Fibroblast of the aortic adventitia (primary cell): ENCODE measurements at regions not wholly inside any gene's neighbourhood (a gene's known extent, or its start where the extent isn't known, plus 50 kb on each side); places are given as distances from the start of the nearest gene placed in this dataset.

ENCODE experiments used
- DNase-seq: peaks from one replicate; pipeline ENCODE4 v3.0.0-alpha.2; 2010; ENCODE audit warnings: low read depth
- H3K4me3 ChIP-seq: 2 replicates; pipeline ENCODE4 v1.5.1; 2011; ENCODE audit warnings: low read depth, mild to moderate bottlenecking, control low read depth, low read length, moderate library complexity
- CTCF ChIP-seq: IDR thresholded peaks from 2 replicates; pipeline ENCODE4 v1.5.1; 2011; ENCODE audit warnings: mild to moderate bottlenecking, low read length, control low read depth, inconsistent platforms; ENCODE audit not compliant: insufficient read depth

GRCh38 chr17:71234349-71234748 lies 886.5 kb upstream of the SOX9 start:
- no peak for TF ChIP-seq CTCF
- no peak for DNase-seq
- no peak overlapping the region for H3K4me3 ChIP-seq

GRCh38 chr17:71237903-71238538 lies 882.8 kb upstream of the SOX9 start:
- no peak for TF ChIP-seq CTCF
- peak; percentile 4 for DNase-seq

GRCh38 chr17:71247441-71248015 lies 873.3 kb upstream of the SOX9 start:
- no peak for DNase-seq
- H3K4me3 ChIP-seq = no peak overlapping the region
- no peak for TF ChIP-seq CTCF

More at GRCh38 chr17:71237903-71238538, 882.8 kb upstream of the SOX9 start:
- H3K4me3 ChIP-seq = no peak overlapping the region

- no peak for TF ChIP-seq CTCF
- no peak overlapping the region for H3K4me3 ChIP-seq
- no peak for DNase-seq
Observed at GRCh38 chr17:71251276-71251675, 869.5 kb upstream of the SOX9 start.

GRCh38 chr17:71251951-71252350 lies 868.9 kb upstream of the SOX9 start:
- DNase-seq = no peak
- no peak for TF ChIP-seq CTCF
- H3K4me3 ChIP-seq = no peak overlapping the region

- H3K4me3 ChIP-seq = no peak overlapping the region
- no peak for TF ChIP-seq CTCF
- DNase-seq = no peak
Observed at GRCh38 chr17:71252436-71252835, 868.4 kb upstream of the SOX9 start.

- DNase-seq = no peak
- TF ChIP-seq CTCF = no peak
Observed at GRCh38 chr17:71257096-71257495, 863.7 kb upstream of the SOX9 start.

More at GRCh38 chr17:71257096-71257495, 863.7 kb upstream of the SOX9 start:
- no peak overlapping the region for H3K4me3 ChIP-seq
